Dedifferentiated amniotic fluid mesenchymal stem cell (primary cell): ENCODE measurements at regions not wholly inside any gene's neighbourhood (a gene's known extent, or its start where the extent isn't known, plus 50 kb on each side); places are given as distances from the start of the nearest gene placed in this dataset.

Experiments used
- DNase-seq: peaks from one replicate; pipeline ENCODE4 v3.0.0-alpha.2; 2016; ENCODE audit errors: extremely low spot score

GRCh38 chr14:29274890-29275596 is 508.5 kb downstream of the FOXG1 start:
- no peak for DNase-seq

DNA sequence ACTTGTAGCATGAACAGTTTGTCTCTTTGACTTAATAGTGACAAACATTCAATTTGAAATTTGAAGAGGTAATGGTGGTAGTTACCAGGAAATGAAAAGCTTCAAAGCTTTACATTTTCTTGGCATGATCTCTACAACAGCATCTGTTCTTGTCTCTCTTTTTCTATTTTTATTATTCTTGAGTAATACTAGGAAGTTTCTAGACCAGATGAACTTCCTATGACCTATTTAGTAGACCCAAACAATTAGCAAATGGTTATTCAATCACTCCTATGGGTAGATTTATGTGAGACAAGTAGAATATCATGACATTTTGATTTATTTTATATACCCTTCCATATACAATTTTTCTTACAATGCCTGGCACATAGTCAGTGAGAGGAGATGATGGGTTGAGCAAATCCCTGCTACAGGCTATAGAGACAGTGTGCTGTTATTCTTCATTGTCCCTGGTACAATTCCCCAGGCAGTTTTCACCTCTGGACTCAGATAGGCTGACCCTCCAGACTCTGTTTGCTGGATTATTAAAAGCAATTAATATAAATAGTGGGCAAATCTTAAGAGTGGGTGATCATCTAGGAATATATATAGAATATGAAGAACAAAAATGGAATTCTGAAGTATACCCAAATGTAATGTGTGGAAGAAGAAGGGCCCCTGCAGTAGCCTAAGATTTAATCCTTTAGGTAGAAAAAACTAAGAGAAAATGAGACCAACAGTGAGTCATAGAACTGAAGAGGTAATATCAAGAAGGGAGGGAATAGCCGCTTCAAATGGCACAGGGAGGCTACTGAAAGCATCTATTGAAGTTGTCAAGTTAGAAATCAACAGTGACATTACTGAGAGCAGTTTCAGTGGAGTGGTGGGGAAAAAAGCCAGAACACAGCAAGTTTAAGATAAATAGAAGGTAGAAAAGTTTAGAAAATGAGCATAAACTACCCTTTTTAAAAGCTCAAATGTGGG is 512.0 kb downstream of the FOXG1 start:
- DNase-seq, result no peak

- peak; percentile 49 for DNase-seq
Observed at GRCh38 chr14:29282169-29282568, 515.6 kb downstream of the FOXG1 start.

DNA sequence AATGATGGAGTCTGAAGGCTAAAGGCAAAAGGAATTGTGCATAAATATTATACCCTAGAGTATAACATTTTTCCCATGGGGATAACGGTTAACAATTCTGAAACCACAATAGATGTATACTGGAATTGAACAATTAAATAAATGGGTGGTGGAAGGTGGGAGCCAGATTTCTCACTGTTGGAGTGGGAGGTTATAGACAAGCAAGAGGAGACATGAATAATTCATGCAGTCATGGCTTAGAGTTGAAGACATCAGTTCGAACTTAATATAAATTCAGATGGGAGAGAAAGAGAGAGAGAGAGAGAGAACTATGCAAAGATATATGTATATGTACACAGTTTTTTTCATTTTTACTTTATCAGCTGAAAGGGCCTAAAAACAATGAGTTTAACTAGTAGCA is 523.9 kb downstream of the FOXG1 start:
- DNase-seq, result no peak

- DNase-seq, result no peak
Observed at GRCh38 chr14:29299372-29299771, 532.8 kb downstream of the FOXG1 start.

DNA sequence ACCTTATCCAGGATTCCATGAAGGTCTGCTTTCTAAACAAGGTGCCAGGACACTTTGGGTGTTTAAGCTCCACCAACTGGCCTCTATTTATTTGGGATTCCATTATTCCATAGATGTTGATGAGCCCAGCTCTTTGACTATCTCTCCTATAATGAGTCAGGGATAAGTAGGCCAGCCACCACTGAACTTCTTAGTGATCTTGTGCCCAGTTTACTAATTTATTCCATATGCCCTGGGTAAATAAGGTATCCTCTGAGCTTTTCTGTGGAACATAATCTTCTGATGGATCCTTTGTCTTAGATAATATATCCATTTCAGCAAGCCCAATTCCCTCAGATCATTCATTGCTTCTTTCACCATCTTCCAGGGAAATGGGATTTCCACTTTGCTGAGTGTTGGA is 535.0 kb downstream of the FOXG1 start:
- no peak for DNase-seq

- no peak for DNase-seq
Observed at GRCh38 chr14:29310210-29310609, 543.6 kb downstream of the FOXG1 start.

DNA sequence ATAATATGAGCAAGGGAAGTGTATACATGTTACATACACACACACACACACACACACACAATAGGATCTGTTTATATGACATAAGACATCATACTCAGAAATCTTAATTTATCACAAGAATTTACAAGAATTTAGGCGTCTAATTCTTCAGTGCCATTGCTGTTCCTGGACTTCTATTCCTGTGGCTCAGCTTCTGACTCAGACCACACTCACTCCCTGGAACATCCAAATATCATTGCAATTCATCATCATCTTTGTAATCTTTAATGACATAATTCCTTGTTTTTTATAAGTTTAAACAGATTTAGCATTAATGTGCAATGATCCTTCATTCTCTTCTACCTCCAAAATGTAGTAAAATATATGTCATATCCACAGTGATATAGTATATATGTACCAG is 544.2 kb downstream of the FOXG1 start:
- DNase-seq, result peak; percentile 65

GRCh38 chr14:29311983-29312382 is 545.4 kb downstream of the FOXG1 start:
- no peak for DNase-seq

DNA sequence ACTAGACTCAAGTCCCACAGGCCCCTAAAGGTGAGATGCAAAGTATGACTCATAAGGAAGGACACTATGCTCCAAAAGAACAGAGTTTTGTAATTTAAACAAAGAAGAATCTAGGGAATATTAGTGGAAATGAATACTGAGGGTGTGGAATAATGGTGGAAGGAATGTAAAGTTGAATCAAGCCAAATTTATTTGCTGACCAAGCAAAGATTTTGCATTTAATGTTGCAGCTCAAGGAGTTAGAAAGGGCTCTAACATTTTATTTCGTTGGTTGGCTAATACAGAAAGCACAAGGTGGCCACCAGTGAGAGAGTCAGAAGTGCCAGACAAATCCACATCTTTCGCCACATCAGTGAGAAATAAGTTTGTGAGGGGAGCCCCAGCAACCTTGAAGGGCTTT is 550.3 kb downstream of the FOXG1 start:
- no peak for DNase-seq

- DNase-seq, result no peak
Observed at GRCh38 chr14:29317423-29317822, 550.8 kb downstream of the FOXG1 start.

DNA sequence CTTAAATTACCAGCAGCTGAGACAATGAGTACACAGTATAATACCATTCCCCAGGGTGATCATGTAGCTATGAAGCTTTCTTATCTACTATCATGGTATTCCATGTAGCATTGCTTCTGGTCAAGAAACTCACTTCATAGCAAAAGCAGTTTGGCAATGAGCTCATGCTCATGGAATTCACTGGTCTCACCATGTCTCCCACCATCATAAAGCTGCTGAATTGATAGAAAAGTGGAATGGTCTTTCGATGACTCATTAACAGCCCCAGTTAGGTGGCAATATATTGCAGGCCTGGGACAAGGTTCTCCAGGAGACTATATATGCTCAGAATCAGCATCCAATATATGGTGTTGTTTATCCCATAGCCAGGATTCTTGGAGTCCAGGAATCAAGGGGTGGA is 553.7 kb downstream of the FOXG1 start:
- no peak for DNase-seq

GRCh38 chr14:29321646-29322045 is 555.1 kb downstream of the FOXG1 start:
- no peak for DNase-seq

DNA sequence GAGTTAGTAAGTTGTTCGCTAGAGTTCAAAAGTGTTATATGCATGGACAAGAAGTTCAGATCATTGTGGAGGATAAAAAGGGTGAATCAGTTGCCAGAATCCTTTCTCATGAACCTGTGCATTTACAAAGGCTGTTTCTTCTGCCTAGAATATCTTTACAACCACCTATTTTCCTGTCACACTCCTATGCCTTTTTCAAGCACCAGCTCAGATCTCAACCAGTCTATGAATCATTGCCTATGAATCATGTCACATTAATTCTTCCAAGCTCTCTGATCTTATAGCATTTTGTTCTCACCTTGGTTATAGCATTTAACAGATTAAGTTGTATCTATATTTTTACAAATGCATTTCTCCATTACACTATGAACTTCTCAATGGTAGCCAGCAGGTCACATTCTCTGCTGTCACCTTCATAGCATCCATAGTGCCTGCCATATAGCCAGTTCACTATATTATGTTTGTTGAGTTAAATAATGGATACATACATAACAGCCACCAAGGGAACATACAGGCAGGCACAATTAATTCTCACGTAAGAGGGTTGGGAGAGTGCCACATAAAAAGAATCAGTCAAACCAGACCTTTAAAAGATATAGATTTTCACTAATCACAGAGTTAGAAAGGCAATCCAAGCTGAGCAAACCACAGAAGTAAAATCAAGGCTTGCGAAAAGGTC is 573.0 kb downstream of the FOXG1 start:
- DNase-seq, result no peak

GRCh38 chr14:29348504-29348903 is 579.1 kb downstream of the PRKD1 start:
- no peak for DNase-seq

DNA sequence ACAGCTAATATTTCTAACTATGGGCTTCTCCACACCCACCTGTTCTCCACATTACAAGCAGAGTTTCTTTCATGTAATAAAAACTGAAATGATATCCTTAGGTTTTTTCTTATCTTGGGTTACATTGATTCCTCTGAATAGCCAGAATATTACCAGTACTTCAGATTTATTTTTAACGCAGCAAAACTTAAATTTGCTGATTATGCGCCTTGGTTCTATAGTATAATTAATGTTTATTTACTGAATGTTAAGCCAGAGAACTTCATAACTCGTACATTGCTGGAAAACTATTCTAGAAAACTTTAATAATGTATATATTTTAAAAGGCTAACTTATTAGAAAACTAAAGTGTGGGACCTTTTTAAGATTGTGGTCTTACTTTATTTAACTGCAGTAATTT is 577.2 kb downstream of the PRKD1 start:
- no peak for DNase-seq

DNA sequence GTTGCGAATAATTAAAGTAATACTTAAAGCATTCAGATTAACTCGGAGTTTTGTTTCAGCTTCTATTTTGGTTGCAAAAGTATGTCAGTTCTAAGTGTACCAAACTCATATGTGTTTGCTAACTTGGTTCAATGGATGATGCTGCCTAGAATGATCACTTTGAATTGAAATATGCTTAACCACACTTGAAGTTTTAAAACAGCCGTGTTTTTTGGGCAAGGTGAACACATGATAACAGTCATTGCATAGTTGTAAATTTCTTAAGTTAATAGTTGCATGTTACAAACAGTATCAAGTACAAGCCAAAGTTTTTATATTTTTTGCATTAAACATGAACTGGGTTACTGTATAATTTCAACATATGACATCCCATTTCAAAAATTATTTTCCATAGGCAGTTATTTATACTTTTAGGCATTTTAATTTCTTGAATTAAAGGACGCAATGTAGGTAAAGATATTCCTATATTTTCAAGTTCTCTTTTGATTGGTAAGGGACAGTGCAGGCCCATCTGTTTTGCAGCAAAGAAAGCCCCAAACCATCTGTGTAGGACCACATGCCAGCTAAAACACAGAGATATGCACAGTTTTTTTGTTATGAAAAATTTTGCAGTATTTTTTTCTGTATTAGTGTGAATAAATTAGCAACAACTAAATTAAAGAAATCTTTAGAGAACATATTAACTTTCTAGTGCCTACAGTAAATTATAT is 575.5 kb downstream of the PRKD1 start:
- DNase-seq, result no peak

GRCh38 chr14:29352706-29353080 is 575.0 kb downstream of the PRKD1 start:
- no peak for DNase-seq

- no peak for DNase-seq
Observed at GRCh38 chr14:29353513-29353912, 574.1 kb downstream of the PRKD1 start.

DNA sequence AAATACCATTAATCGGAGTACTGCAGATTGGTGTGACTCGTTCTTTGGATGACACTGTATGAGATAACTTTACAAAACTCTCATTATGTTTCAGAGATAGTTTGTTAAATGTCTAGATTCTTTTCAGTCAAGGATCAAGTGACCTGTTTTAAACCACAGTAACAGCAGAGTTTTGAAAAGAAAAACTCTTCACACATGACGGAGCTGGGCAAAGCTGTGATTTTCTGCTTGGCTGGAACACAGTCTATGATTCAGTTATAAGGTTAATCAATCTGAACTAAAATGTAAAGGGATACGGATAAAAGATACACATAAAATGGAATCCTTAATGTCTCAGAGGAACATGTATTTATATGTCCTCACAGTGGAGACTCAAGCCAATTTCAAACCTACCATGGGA is 573.2 kb downstream of the PRKD1 start:
- no peak for DNase-seq

GRCh38 chr14:29355331-29355730 is 572.3 kb downstream of the PRKD1 start:
- DNase-seq, result no peak

GRCh38 chr14:29355846-29356245 is 571.8 kb downstream of the PRKD1 start:
- DNase-seq, result no peak
